ENCODE measurements at regions not wholly inside any gene's neighbourhood (a gene's known extent, or its start where the extent isn't known, plus 50 kb on each side); places are given as distances from the start of the nearest gene placed in this dataset.
A peak's percentile ranks its signal among the peaks of the same experiment; 100 is the strongest.
"Not testable (repeated sequence)": the region's sequence is repeated elsewhere in the genome, so short reads cannot be mapped to it uniquely, and the experiment has no call there.

- H3K27ac Mint-ChIP-seq = no peak overlapping the region
- H3K9me3 Mint-ChIP-seq = no peaks in the 10 kb centered on the region
- H3K4me3 Mint-ChIP-seq = no peak overlapping the region
These were observed 74.4 kb upstream of the HES1 start for GRCh38 chr3:194061421-194062030.

GRCh38 chr3:194062830-194063229 is 73.1 kb upstream of the HES1 start:
- Mint-ChIP-seq H3K27ac (no peak overlapping the region), H3K4me3 (no peak overlapping the region), H3K9me3 (peaks cover 6% of the 10 kb centered on the region), H3K4me1 (ENCODE audit: low read depth) (peaks cover 5% of the 10 kb centered on the region), H3K36me3 (ENCODE audit: low read depth) (no peaks in the 10 kb centered on the region), H3K27me3 (peaks cover 22% of the 10 kb centered on the region)
- DNase-seq = no peak

More at GRCh38 chr3:194061421-194062030, 74.4 kb upstream of the HES1 start:
- Mint-ChIP-seq H3K27me3 (peaks cover 27% of the 10 kb centered on the region), H3K36me3 (ENCODE audit: low read depth) (no peaks in the 10 kb centered on the region), H3K4me1 (ENCODE audit: low read depth) (peaks cover 12% of the 10 kb centered on the region)
- no peak for DNase-seq

- H3K4me3 Mint-ChIP-seq = no peak overlapping the region
These were observed 71.3 kb upstream of the HES1 start for GRCh38 chr3:194064380-194065332.

GRCh38 chr3:194067327-194067726 is 68.6 kb upstream of the HES1 start:
- H3K4me3 Mint-ChIP-seq; H3K9me3 Mint-ChIP-seq; H3K36me3 Mint-ChIP-seq (ENCODE audit: low read depth); H3K27ac Mint-ChIP-seq; DNase-seq: not testable (repeated sequence)
- H3K27me3 Mint-ChIP-seq = peaks cover 40% of the 10 kb centered on the region
- peaks cover 25% of the 10 kb centered on the region for H3K4me1 Mint-ChIP-seq (ENCODE audit: low read depth)

More at GRCh38 chr3:194064380-194065332, 71.3 kb upstream of the HES1 start:
- no peak for DNase-seq
- H3K27ac Mint-ChIP-seq = no peak overlapping the region
- H3K4me1 Mint-ChIP-seq (ENCODE audit: low read depth) = peaks cover 6% of the 10 kb centered on the region
- peaks cover 9% of the 10 kb centered on the region for H3K9me3 Mint-ChIP-seq
- no peaks in the 10 kb centered on the region for H3K36me3 Mint-ChIP-seq (ENCODE audit: low read depth)
- H3K27me3 Mint-ChIP-seq = peaks cover 28% of the 10 kb centered on the region

- H3K4me1 Mint-ChIP-seq (ENCODE audit: low read depth) = peaks cover 26% of the 10 kb centered on the region
- H3K27ac Mint-ChIP-seq = no peak overlapping the region
- no peak overlapping the region for H3K4me3 Mint-ChIP-seq
- H3K36me3 Mint-ChIP-seq (ENCODE audit: low read depth) = no peaks in the 10 kb centered on the region
- peaks cover 9% of the 10 kb centered on the region for H3K9me3 Mint-ChIP-seq
- peaks cover 46% of the 10 kb centered on the region for H3K27me3 Mint-ChIP-seq
- no peak for DNase-seq
These were observed 68.0 kb upstream of the HES1 start for GRCh38 chr3:194067949-194068362.

- DNase-seq = no peak
- H3K9me3 Mint-ChIP-seq = peaks cover 9% of the 10 kb centered on the region
- peaks cover 26% of the 10 kb centered on the region for H3K4me1 Mint-ChIP-seq (ENCODE audit: low read depth)
- H3K27me3 Mint-ChIP-seq = peaks cover 55% of the 10 kb centered on the region
- H3K27ac Mint-ChIP-seq = no peak overlapping the region
- H3K36me3 Mint-ChIP-seq (ENCODE audit: low read depth) = no peaks in the 10 kb centered on the region
- no peak overlapping the region for H3K4me3 Mint-ChIP-seq
These were observed 66.3 kb upstream of the HES1 start for GRCh38 chr3:194069421-194070219.

- peaks cover 9% of the 10 kb centered on the region for H3K9me3 Mint-ChIP-seq
- H3K27me3 Mint-ChIP-seq = peaks cover 57% of the 10 kb centered on the region
- no peaks in the 10 kb centered on the region for H3K36me3 Mint-ChIP-seq (ENCODE audit: low read depth)
- H3K4me3 Mint-ChIP-seq = peak overlapping the region; percentile 57
- no peak overlapping the region for H3K27ac Mint-ChIP-seq
- H3K4me1 Mint-ChIP-seq (ENCODE audit: low read depth) = peaks cover 26% of the 10 kb centered on the region
- DNase-seq = no peak
These were observed 65.7 kb upstream of the HES1 start for GRCh38 chr3:194070220-194070633.

GRCh38 chr3:194070634-194071409 is 65.1 kb upstream of the HES1 start:
- peaks cover 26% of the 10 kb centered on the region for H3K4me1 Mint-ChIP-seq (ENCODE audit: low read depth)
- H3K4me3 Mint-ChIP-seq = peak overlapping the region; percentile 57
- H3K9me3 Mint-ChIP-seq = peaks cover 9% of the 10 kb centered on the region
- no peaks in the 10 kb centered on the region for H3K36me3 Mint-ChIP-seq (ENCODE audit: low read depth)
- peaks cover 55% of the 10 kb centered on the region for H3K27me3 Mint-ChIP-seq
- peak; percentile 83 for DNase-seq
- H3K27ac Mint-ChIP-seq = peak overlapping the region; percentile 45

GRCh38 chr3:194072097-194072428 is 63.9 kb upstream of the HES1 start:
- Mint-ChIP-seq H3K27ac (no peak overlapping the region), H3K27me3 (peaks cover 61% of the 10 kb centered on the region), H3K36me3 (ENCODE audit: low read depth) (no peaks in the 10 kb centered on the region), H3K4me1 (ENCODE audit: low read depth) (peaks cover 26% of the 10 kb centered on the region), H3K4me3 (no peak overlapping the region), H3K9me3 (peaks cover 9% of the 10 kb centered on the region)
- no peak for DNase-seq

- Mint-ChIP-seq H3K27me3 (peaks cover 59% of the 10 kb centered on the region), H3K9me3 (peaks cover 2% of the 10 kb centered on the region), H3K36me3 (ENCODE audit: low read depth) (no peaks in the 10 kb centered on the region), H3K4me3 (no peak overlapping the region), H3K4me1 (ENCODE audit: low read depth) (peaks cover 26% of the 10 kb centered on the region), H3K27ac (no peak overlapping the region)
- no peak for DNase-seq
These were observed 63.2 kb upstream of the HES1 start for GRCh38 chr3:194072691-194073279.

- Mint-ChIP-seq H3K27me3 (peaks cover 59% of the 10 kb centered on the region), H3K9me3 (peaks cover 2% of the 10 kb centered on the region), H3K27ac (no peak overlapping the region), H3K4me3 (no peak overlapping the region), H3K4me1 (ENCODE audit: low read depth) (peaks cover 22% of the 10 kb centered on the region), H3K36me3 (ENCODE audit: low read depth) (no peaks in the 10 kb centered on the region)
- no peak for DNase-seq
These were observed 62.0 kb upstream of the HES1 start for GRCh38 chr3:194073926-194074325.

- no peak for DNase-seq
- Mint-ChIP-seq H3K4me3 (no peak overlapping the region), H3K4me1 (ENCODE audit: low read depth) (peaks cover 15% of the 10 kb centered on the region), H3K27me3 (peaks cover 53% of the 10 kb centered on the region), H3K9me3 (no peaks in the 10 kb centered on the region), H3K27ac (no peak overlapping the region), H3K36me3 (ENCODE audit: low read depth) (no peaks in the 10 kb centered on the region)
These were observed 60.8 kb upstream of the HES1 start for GRCh38 chr3:194075088-194075615.

- H3K27me3 Mint-ChIP-seq = peaks cover 57% of the 10 kb centered on the region
- no peaks in the 10 kb centered on the region for H3K9me3 Mint-ChIP-seq
- no peak overlapping the region for H3K4me3 Mint-ChIP-seq
- H3K36me3 Mint-ChIP-seq (ENCODE audit: low read depth) = no peaks in the 10 kb centered on the region
- peaks cover 9% of the 10 kb centered on the region for H3K4me1 Mint-ChIP-seq (ENCODE audit: low read depth)
- H3K27ac Mint-ChIP-seq = no peak overlapping the region
- no peak for DNase-seq
These were observed 60.0 kb upstream of the HES1 start for GRCh38 chr3:194075802-194076460.

All from activated T-cell treated with anti-CD3 and anti-CD28 coated beads, Interleukin-2, amount 50 U/mL, for 24 hours (primary cell).